ENCODE measurements at regions not wholly inside any gene's neighbourhood (a gene's known extent, or its start where the extent isn't known, plus 50 kb on each side); places are given as distances from the start of the nearest gene placed in this dataset.
"Not testable (repeated sequence)": the region's sequence is repeated elsewhere in the genome, so short reads cannot be mapped to it uniquely, and the experiment has no call there.

DNA sequence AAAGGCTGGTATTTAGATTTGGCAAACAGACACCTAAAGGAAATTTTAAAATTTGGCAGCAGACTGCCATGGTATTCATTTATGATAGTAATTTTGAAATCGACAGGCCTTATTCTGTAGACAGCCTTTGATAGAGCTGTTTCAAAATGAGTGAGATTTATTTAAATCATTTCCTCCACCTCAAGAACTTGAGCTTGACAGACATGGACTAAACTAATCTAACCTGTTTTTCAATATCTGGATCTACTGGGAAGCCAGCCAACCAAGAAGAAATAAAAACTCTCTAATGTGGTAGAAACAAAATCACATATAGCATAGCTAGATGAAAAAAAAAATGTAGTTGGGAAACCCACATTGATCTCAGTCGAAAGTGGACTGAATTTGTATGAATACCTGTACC is 56.9 kb upstream of the RASA1 start:
- in situ Hi-C loops (cut with HindIII; ENCODE audit: low sequenced_read_pairs) = no loop called here

DNA sequence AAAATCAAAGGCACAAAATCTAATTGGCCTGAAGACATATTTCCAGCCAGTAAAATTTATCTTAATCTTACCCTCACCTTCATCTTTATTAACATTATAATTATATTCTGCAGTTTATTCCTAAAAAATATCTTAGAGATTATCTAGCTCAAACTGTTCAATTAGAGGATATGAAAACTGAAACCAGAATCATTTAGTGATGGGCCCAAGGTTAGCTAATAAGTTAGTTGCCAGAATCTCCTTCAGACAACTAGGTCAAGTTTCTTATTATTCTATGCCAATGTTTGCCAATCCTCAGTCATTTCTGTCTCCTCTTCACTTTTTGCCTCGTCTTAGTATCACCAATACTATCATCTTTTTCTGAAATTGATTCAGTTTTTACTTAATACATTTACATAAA is 56.0 kb upstream of the RASA1 start:
- TF ChIP-seq, protein P1, sequence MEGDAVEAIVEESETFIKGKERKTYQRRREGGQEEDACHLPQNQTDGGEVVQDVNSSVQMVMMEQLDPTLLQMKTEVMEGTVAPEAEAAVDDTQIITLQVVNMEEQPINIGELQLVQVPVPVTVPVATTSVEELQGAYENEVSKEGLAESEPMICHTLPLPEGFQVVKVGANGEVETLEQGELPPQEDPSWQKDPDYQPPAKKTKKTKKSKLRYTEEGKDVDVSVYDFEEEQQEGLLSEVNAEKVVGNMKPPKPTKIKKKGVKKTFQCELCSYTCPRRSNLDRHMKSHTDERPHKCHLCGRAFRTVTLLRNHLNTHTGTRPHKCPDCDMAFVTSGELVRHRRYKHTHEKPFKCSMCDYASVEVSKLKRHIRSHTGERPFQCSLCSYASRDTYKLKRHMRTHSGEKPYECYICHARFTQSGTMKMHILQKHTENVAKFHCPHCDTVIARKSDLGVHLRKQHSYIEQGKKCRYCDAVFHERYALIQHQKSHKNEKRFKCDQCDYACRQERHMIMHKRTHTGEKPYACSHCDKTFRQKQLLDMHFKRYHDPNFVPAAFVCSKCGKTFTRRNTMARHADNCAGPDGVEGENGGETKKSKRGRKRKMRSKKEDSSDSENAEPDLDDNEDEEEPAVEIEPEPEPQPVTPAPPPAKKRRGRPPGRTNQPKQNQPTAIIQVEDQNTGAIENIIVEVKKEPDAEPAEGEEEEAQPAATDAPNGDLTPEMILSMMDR (IDR thresholded peaks at IDR 0.05; ENCODE audit: low read depth, low read length, missing control alignments) = no peak
- no peak for DNase-seq (ENCODE audit: low read depth)
- no peak overlapping the region for H3K4me3 ChIP-seq (ENCODE audit: low read depth, low read length)
- in situ Hi-C loops (cut with HindIII; ENCODE audit: low sequenced_read_pairs) = no loop called here

More for the DNA sequence above, 56.9 kb upstream of the RASA1 start:
- DNase-seq (ENCODE audit: low read depth) = no peak
- H3K4me3 ChIP-seq (ENCODE audit: low read depth, low read length) = no peak overlapping the region
- TF ChIP-seq, protein P1 (IDR thresholded peaks at IDR 0.05; ENCODE audit: low read depth, low read length, missing control alignments) = no peak

DNA sequence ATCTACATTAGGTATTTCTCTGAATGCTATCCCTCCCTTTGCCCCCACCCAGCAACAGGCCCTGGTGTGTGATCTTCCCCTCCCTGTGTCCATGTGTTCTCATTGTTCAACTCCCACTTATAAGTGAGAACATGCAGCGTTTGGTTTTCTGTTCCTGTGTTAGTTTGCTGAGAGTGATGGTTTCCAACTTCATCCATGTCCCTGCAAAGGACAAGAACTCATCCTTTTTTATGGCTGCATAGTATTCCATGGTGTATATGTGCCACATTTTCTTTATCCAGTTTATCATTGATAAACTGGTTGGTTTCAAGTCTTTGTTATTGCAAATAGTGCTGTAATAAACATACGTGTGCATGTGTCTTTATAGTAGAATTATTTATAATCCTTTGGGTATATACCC is 55.5 kb upstream of the RASA1 start:
- in situ Hi-C loops (cut with HindIII; ENCODE audit: low sequenced_read_pairs); DNase-seq (ENCODE audit: low read depth); H3K4me3 ChIP-seq (ENCODE audit: low read depth, low read length): not testable (repeated sequence)

DNA sequence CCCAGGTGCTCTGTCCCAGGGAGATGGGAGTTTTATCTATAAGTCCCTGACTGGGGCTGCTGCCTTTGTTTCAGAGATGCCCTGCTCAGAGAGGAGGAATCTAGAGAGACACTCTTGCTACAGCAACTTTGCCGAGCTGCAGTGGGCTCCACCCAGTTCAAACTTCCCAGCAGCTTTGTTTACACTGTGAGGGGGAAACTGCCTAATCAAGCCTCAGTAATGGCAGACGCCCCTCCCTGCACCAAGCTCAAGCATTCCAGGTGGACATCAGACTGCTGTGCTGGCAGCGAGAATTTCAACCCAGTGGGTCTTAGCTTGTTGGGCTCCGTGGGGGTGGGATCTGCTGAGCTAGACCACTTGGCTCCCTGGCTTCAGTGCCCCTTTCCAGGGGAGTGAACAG is 50.2 kb upstream of the RASA1 start:
- DNase-seq (ENCODE audit: low read depth); in situ Hi-C loops (cut with HindIII; ENCODE audit: low sequenced_read_pairs); H3K4me3 ChIP-seq (ENCODE audit: low read depth, low read length): not testable (repeated sequence)

Data from astrocyte of the cerebellum (primary cell).